ENCODE measurements at regions not wholly inside any gene's neighbourhood (a gene's known extent, or its start where the extent isn't known, plus 50 kb on each side); places are given as distances from the start of the nearest gene placed in this dataset.

GRCh38 chr11:130614591-130614990 lies 166.1 kb downstream of the ADAMTS15 start:
- no peak overlapping the region for H3K9ac ChIP-seq (ENCODE audit: low read length)
- H3K27ac ChIP-seq (ENCODE audit: low read depth, low read length) = no peak overlapping the region
- H3K9me3 ChIP-seq (ENCODE audit: control insufficient read depth, insufficient read depth, low read depth, low read length) = peaks cover 8% of the 10 kb centered on the region
- no peaks in the 10 kb centered on the region for H3K27me3 ChIP-seq (ENCODE audit: control insufficient read depth, insufficient read depth, low read length)
- peaks cover 5% of the 10 kb centered on the region; the same call in 1 of the 2 replicates for H3K4me1 ChIP-seq (ENCODE audit: control insufficient read depth, insufficient read depth, low read length)
- H3K36me3 ChIP-seq (ENCODE audit: control insufficient read depth, insufficient read depth, low read length) = no peaks in the 10 kb centered on the region
- no peak overlapping the region for H3K4me3 ChIP-seq (ENCODE audit: low read depth, low read length)

GRCh38 chr11:130615561-130615960 lies 167.1 kb downstream of the ADAMTS15 start:
- Histone ChIP-seq H3K4me3 (ENCODE audit: low read depth, low read length) (no peak overlapping the region), H3K9ac (ENCODE audit: low read length) (no peak overlapping the region), H3K36me3 (ENCODE audit: control insufficient read depth, insufficient read depth, low read length) (no peaks in the 10 kb centered on the region), H3K27me3 (ENCODE audit: control insufficient read depth, insufficient read depth, low read length) (no peaks in the 10 kb centered on the region), H3K4me1 (ENCODE audit: control insufficient read depth, insufficient read depth, low read length) (peaks cover 5% of the 10 kb centered on the region; the same call in 1 of the 2 replicates), H3K9me3 (ENCODE audit: control insufficient read depth, insufficient read depth, low read depth, low read length) (peaks cover 8% of the 10 kb centered on the region), H3K27ac (ENCODE audit: low read depth, low read length) (no peak overlapping the region)

- H3K4me3 ChIP-seq (ENCODE audit: low read depth, low read length) = no peak overlapping the region
- no peaks in the 10 kb centered on the region for H3K36me3 ChIP-seq (ENCODE audit: control insufficient read depth, insufficient read depth, low read length)
- H3K27ac ChIP-seq (ENCODE audit: low read depth, low read length) = no peak overlapping the region
- no peaks in the 10 kb centered on the region for H3K27me3 ChIP-seq (ENCODE audit: control insufficient read depth, insufficient read depth, low read length)
- H3K4me1 ChIP-seq (ENCODE audit: control insufficient read depth, insufficient read depth, low read length) = peaks cover 5% of the 10 kb centered on the region; the same call in 1 of the 2 replicates
- no peak overlapping the region for H3K9ac ChIP-seq (ENCODE audit: low read length)
- H3K9me3 ChIP-seq (ENCODE audit: control insufficient read depth, insufficient read depth, low read depth, low read length) = peaks cover 8% of the 10 kb centered on the region
Measured at GRCh38 chr11:130616573-130616972, 168.1 kb downstream of the ADAMTS15 start.

GRCh38 chr11:130617001-130617400 lies 168.6 kb downstream of the ADAMTS15 start:
- H3K27me3 ChIP-seq (ENCODE audit: control insufficient read depth, insufficient read depth, low read length) = no peaks in the 10 kb centered on the region
- peaks cover 8% of the 10 kb centered on the region for H3K9me3 ChIP-seq (ENCODE audit: control insufficient read depth, insufficient read depth, low read depth, low read length)
- H3K27ac ChIP-seq (ENCODE audit: low read depth, low read length) = no peak overlapping the region
- H3K9ac ChIP-seq (ENCODE audit: low read length) = no peak overlapping the region
- peaks cover 5% of the 10 kb centered on the region; the same call in 1 of the 2 replicates for H3K4me1 ChIP-seq (ENCODE audit: control insufficient read depth, insufficient read depth, low read length)
- no peaks in the 10 kb centered on the region for H3K36me3 ChIP-seq (ENCODE audit: control insufficient read depth, insufficient read depth, low read length)
- H3K4me3 ChIP-seq (ENCODE audit: low read depth, low read length) = no peak overlapping the region

- no peak overlapping the region for H3K9ac ChIP-seq (ENCODE audit: low read length)
- peaks cover 8% of the 10 kb centered on the region for H3K9me3 ChIP-seq (ENCODE audit: control insufficient read depth, insufficient read depth, low read depth, low read length)
Measured at GRCh38 chr11:130620548-130620947, 172.1 kb downstream of the ADAMTS15 start.

GRCh38 chr11:130622141-130622542 lies 173.7 kb downstream of the ADAMTS15 start:
- Histone ChIP-seq H3K4me1 (ENCODE audit: control insufficient read depth, insufficient read depth, low read length) (no peaks in the 10 kb centered on the region; the same call in 1 of the 2 replicates), H3K27ac (ENCODE audit: low read depth, low read length) (no peak overlapping the region), H3K36me3 (ENCODE audit: control insufficient read depth, insufficient read depth, low read length) (no peaks in the 10 kb centered on the region), H3K4me3 (ENCODE audit: low read depth, low read length) (no peak overlapping the region), H3K27me3 (ENCODE audit: control insufficient read depth, insufficient read depth, low read length) (no peaks in the 10 kb centered on the region), H3K9ac (ENCODE audit: low read length) (no peak overlapping the region), H3K9me3 (ENCODE audit: control insufficient read depth, insufficient read depth, low read depth, low read length) (peaks cover 8% of the 10 kb centered on the region)

More at GRCh38 chr11:130620548-130620947, 172.1 kb downstream of the ADAMTS15 start:
- H3K36me3 ChIP-seq (ENCODE audit: control insufficient read depth, insufficient read depth, low read length) = no peaks in the 10 kb centered on the region
- H3K27me3 ChIP-seq (ENCODE audit: control insufficient read depth, insufficient read depth, low read length) = no peaks in the 10 kb centered on the region
- no peak overlapping the region for H3K27ac ChIP-seq (ENCODE audit: low read depth, low read length)
- no peaks in the 10 kb centered on the region; the same call in 1 of the 2 replicates for H3K4me1 ChIP-seq (ENCODE audit: control insufficient read depth, insufficient read depth, low read length)
- H3K4me3 ChIP-seq (ENCODE audit: low read depth, low read length) = no peak overlapping the region

- H3K36me3 ChIP-seq (ENCODE audit: control insufficient read depth, insufficient read depth, low read length) = no peaks in the 10 kb centered on the region
- H3K9ac ChIP-seq (ENCODE audit: low read length) = no peak overlapping the region
- H3K27me3 ChIP-seq (ENCODE audit: control insufficient read depth, insufficient read depth, low read length) = no peaks in the 10 kb centered on the region
- H3K4me3 ChIP-seq (ENCODE audit: low read depth, low read length) = no peak overlapping the region
- H3K9me3 ChIP-seq (ENCODE audit: control insufficient read depth, insufficient read depth, low read depth, low read length) = no peaks in the 10 kb centered on the region
- H3K27ac ChIP-seq (ENCODE audit: low read depth, low read length) = no peak overlapping the region
- H3K4me1 ChIP-seq (ENCODE audit: control insufficient read depth, insufficient read depth, low read length) = no peaks in the 10 kb centered on the region; the same call in 1 of the 2 replicates
Measured at GRCh38 chr11:130623670-130624668, 175.5 kb downstream of the ADAMTS15 start.

- Histone ChIP-seq H3K9me3 (ENCODE audit: control insufficient read depth, insufficient read depth, low read depth, low read length) (no peaks in the 10 kb centered on the region), H3K4me1 (ENCODE audit: control insufficient read depth, insufficient read depth, low read length) (no peaks in the 10 kb centered on the region; the same call in 1 of the 2 replicates), H3K9ac (ENCODE audit: low read length) (no peak overlapping the region), H3K36me3 (ENCODE audit: control insufficient read depth, insufficient read depth, low read length) (no peaks in the 10 kb centered on the region), H3K27ac (ENCODE audit: low read depth, low read length) (no peak overlapping the region), H3K27me3 (ENCODE audit: control insufficient read depth, insufficient read depth, low read length) (no peaks in the 10 kb centered on the region), H3K4me3 (ENCODE audit: low read depth, low read length) (no peak overlapping the region)
Measured at GRCh38 chr11:130624971-130625544, 176.6 kb downstream of the ADAMTS15 start.

- Histone ChIP-seq H3K27me3 (ENCODE audit: control insufficient read depth, insufficient read depth, low read length) (no peaks in the 10 kb centered on the region), H3K4me3 (ENCODE audit: low read depth, low read length) (no peak overlapping the region), H3K27ac (ENCODE audit: low read depth, low read length) (no peak overlapping the region), H3K4me1 (ENCODE audit: control insufficient read depth, insufficient read depth, low read length) (no peaks in the 10 kb centered on the region; the same call in 1 of the 2 replicates), H3K9ac (ENCODE audit: low read length) (no peak overlapping the region), H3K36me3 (ENCODE audit: control insufficient read depth, insufficient read depth, low read length) (no peaks in the 10 kb centered on the region), H3K9me3 (ENCODE audit: control insufficient read depth, insufficient read depth, low read depth, low read length) (no peaks in the 10 kb centered on the region)
Measured at GRCh38 chr11:130625578-130626306, 177.3 kb downstream of the ADAMTS15 start.

- Histone ChIP-seq H3K9ac (ENCODE audit: low read length) (no peak overlapping the region), H3K9me3 (ENCODE audit: control insufficient read depth, insufficient read depth, low read depth, low read length) (no peaks in the 10 kb centered on the region), H3K4me1 (ENCODE audit: control insufficient read depth, insufficient read depth, low read length) (no peaks in the 10 kb centered on the region; the same call in 1 of the 2 replicates), H3K4me3 (ENCODE audit: low read depth, low read length) (no peak overlapping the region), H3K27me3 (ENCODE audit: control insufficient read depth, insufficient read depth, low read length) (no peaks in the 10 kb centered on the region), H3K36me3 (ENCODE audit: control insufficient read depth, insufficient read depth, low read length) (no peaks in the 10 kb centered on the region), H3K27ac (ENCODE audit: low read depth, low read length) (no peak overlapping the region)
Measured at GRCh38 chr11:130629039-130629438, 180.6 kb downstream of the ADAMTS15 start.

Data from HUES6 (cell line).